ENCODE measurements at regions not wholly inside any gene's neighbourhood (a gene's known extent, or its start where the extent isn't known, plus 50 kb on each side); places are given as distances from the start of the nearest gene placed in this dataset.
"Not testable (repeated sequence)": the region's sequence is repeated elsewhere in the genome, so short reads cannot be mapped to it uniquely, and the experiment has no call there.

DNA sequence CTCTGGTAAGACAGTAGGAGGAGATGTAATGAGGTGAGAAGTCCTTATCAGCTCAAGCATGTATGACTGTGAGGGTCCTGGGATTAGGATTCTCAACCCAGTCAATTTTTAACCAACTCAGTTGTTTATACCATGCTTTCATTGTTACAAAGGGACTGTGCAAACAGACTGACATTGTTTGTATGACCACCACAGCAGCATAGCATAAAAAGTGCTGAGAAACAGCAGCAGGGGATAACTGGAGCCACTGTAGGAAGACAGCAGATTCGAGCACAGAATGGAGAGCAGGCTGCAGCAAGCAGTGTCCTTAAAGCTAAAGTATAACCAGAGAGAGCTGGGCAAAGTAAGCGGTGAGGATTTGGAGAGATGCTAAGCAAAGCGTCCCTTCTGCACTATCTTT lies 829.5 kb downstream of the REEP3 start:
- no peak for DNase-seq

DNA sequence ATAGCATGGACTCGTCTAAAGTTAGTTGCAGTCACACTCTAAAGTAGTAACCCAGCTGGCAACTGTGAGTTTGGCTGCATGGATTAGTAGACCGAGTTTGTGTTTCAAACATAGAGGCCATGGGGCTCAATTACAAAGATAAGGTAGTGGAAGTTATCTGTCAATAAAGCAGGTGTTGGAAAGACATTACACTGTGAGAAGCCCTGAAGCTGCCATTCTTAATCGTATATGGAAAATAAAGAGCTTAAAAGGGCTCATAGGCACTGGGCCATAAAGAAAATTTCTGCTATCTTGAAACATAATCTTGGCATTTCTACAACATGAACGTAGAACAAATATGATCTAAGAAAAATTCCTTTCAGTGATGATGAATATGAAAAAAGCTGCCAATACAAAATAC lies 837.7 kb downstream of the REEP3 start:
- no peak for DNase-seq

DNA sequence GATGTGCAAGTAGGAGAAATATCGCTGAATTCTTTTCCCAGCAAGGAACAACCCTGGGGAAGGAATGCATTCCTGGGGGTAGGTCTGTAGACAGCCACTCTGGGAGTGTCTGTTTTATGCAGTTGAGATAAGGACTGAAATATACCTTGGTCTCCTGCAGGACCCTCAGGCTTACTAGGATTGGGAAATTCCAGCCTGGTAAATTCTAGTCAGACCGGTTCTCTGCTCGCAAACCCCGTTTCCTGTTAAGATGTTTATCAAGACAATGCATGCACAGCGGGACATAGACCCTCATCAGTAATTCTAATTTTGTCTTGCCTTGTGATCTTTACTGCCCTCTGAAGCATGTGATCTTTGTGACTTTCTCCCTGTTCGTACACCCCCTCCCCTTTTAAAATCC lies 839.0 kb downstream of the REEP3 start:
- DNase-seq = not testable (repeated sequence)

DNA sequence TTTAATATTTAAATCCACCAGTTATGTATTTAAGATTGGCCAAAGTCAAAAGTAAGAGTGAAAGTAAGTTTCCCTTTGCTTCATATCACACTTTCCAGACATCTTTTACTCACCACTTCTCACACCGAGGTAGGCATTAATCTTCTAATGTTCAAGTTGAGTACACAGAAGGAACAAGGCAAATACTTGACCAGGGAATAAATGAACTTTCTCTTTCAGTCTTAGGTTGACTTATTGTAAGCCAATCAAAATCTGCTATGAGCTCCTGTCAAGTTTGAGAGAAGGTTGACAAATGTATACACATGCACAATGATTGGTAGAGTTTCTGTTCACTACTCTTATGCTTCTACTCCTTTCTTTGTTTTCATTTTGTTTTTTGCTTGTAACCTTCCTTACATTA lies 842.5 kb downstream of the REEP3 start:
- DNase-seq = no peak

DNA sequence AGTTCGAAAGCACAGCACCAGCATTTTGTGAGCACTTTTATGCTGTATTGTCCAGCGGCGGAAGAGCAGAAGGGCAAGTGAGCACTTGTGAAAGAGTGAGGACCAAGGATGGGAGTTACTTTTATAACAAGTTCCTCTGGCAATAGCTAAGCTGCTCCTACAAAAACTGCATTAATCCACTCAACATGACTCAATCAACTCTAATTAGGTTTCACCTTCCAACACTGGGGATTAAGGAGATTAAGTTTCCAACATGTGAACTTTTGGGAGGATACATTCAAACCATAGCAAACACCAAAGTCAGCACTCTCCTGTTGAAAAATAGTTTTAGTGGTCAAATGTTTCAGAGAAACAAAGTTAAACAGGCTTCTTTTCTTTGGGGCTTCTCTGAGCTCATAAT lies 844.5 kb downstream of the REEP3 start:
- DNase-seq = no peak

DNA sequence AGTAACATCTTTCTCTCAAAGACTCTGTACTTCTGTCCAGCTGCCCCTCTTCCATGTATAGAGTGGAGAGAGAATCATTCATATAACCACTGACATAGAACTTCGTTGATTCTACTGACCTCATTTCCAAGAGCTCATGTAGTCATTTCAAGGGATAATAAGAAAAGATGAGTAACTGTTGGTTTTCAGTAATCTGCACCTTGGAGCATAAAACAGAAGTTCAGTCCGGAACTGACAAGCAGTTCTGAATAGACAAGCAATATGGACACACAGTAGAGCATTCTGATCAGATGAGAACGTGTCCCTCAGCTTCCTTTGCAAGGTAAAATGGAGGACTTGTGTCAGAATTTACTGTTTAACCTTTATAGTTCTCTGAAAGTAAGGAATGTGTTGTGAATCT lies 847.1 kb downstream of the REEP3 start:
- DNase-seq = peak; percentile 22

DNA sequence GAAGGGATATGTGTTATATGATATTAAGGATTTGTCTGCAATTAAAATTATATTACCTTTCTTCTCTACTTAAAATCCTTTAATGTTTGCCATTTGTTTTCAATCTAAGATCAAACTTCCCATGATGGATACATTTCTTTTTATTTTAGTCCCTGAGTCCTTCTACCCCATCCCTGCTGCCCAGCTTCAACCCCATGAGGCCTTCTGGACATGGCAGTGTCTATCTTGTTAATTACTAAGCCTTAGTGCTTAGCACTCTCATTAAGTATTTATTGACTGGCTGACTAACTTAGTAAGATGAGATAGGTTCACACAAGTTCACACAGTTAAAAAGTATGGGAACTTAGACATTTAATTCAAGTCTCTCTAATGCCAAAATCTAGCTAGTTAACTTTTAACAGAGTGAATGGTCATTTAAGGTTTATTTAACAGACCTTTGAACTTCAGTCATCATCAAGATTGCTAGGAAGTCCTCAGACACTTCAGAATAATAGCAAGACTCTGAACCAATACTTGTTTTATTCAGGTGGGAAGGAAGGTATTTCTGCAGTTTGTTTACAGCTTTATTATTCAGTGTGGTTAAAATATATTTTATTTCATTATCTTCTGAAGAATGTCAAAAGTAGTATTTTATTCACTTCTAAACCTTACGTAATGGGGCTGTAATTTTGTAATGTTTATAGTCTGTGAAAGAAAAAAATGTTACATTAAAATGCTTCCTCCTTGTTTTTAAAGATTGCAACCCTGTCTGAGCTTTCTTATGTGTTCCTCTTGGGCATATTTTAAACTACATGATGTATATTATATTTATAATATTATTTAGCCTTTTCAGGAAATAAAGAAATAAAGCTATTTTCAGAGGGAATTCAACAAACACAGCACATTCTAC lies 848.9 kb downstream of the REEP3 start:
- no peak for DNase-seq

DNA sequence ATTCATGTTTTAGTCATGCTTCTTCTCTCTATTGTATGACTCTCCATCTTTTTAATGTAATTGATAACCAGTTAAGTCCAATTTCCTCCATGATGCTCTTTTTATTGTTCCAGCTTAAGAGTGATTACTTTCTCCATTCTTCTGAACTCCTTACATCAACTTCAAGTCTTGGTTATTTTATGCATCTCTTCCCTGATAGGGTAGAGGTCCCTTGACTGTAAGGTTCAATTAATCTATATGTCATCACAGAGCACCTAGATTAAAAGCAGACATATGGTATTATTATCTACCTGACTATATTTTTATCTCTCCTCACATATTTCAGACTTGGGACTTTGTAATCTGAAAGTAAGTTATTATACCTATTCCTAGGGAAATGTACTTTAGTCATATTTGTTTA lies 853.1 kb downstream of the REEP3 start:
- no peak for DNase-seq

DNA sequence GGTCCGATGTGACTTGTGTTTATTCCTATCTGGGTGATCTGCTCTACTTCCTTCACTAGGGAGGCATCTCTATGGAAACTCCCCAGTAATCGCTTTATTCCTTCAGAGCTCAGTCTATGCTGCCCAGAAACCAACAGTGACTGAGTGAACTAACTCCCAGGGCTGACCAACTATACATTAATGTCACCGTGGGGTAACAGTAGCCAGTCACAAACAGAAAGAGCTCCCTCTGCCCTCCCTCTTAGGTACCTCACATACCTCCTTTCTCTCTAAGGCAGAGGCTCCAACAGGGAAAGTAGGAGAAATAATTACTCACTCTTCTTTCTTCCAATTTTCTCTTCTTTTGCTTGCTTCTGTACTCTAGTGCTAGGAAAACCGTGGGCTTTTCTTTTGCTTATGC lies 855.0 kb downstream of the REEP3 start:
- DNase-seq = no peak

DNA sequence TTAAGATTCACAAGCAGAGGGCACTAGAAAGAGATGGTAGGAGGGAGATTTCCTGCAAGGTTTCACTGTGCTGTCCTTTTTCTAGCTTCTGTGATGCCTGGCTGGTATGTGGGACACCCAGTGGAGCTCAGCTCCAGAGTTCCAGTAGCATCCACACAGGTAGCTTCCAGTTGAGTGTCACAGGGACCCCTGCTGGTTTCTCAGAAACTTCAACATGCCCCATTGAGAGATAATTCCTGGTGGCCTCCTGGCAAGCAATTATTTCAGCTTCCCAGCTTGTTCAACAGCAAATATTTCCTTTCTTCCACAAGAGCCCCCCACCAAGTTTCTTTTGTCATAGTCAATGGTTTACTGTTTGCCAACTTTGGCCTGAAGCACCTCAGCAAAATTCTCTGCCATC lies 858.7 kb downstream of the REEP3 start:
- no peak for DNase-seq

DNA sequence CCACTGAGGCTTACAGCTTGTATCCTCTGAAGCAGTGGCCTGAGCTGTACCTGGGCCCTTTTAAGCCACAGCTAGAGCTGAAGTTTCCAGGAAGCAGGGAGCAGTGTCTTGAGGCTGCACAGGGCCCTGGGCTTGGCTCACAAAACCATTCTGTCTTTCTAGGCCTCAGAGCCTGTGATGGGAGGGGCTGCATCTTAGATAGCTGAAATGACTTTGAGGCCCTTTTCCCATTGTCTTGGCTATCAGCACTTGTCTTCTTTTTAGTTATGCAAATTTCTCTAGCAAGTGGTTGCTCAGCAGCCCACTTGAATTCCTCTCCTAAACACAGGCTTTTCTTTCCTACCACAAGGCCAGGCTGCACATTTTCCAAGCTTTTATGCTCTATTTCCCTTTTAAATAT lies 864.2 kb downstream of the REEP3 start:
- DNase-seq = no peak

DNA sequence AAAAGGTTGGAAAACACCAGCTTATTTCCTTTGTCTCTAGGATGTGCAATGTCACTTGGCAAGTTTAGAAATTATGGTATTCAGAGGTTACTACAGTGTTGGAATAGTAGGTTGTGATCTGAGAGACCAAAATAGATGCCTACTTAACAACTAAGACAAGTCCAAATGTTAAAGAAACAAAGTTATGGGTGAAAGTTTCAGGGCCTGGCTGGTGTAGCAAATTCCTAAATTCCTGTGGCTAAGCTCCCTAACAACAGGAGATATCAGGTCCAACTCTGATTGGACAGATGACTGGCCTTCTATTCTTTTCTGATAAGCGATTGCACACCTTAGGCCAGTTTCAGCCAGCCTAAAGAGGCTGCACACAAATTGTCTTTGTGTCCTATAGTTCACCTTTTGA lies 873.5 kb downstream of the REEP3 start:
- peak; percentile 74 for DNase-seq

DNA sequence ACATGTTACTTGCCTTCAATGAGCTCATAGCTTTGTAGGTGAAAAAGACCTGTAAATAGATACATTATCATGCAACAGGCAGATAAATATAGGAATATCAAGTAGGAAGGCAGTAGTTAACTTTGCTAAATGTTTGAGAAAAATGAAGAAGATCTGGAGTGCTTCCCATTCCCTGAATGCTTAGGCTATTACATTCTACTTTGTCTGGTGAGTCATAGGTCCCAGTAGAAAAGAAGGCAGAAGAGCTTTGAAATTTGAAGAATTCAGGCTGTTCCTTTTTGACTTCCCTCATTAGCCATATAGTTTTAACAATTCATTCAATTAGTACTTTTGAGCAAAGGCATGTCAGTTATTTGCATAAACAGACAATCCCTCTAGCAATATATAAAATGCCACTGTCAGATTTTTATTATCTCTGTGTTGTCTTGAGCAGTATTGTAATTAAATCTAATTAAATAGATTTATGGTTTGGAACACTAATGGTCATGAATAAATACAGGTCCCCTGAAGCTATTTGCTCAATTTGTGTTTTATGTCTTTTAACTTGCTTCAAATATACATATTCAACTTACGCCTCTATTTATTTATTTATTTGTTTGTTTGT lies 875.0 kb downstream of the REEP3 start:
- DNase-seq = peak; percentile 91

DNA sequence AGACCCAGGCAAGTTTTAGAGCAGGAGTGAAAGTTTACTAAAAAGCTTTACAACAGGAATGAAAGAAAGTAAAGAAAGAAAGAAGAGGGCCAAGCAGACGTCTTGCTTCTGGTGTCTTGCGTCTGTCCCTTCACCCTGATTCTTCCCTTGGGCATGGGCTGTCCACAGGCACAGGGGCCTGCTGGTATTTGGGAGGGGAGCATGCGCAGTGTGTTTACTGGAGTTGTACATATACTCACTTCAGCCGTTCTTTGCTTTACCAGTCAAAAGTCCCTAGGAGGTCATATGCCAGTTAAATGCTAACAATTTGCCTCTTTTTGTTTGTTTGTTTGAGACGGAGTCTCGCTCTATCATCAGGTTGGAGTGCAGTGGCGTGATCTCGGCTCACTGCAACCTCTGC lies 875.9 kb downstream of the REEP3 start:
- no peak for DNase-seq

DNA sequence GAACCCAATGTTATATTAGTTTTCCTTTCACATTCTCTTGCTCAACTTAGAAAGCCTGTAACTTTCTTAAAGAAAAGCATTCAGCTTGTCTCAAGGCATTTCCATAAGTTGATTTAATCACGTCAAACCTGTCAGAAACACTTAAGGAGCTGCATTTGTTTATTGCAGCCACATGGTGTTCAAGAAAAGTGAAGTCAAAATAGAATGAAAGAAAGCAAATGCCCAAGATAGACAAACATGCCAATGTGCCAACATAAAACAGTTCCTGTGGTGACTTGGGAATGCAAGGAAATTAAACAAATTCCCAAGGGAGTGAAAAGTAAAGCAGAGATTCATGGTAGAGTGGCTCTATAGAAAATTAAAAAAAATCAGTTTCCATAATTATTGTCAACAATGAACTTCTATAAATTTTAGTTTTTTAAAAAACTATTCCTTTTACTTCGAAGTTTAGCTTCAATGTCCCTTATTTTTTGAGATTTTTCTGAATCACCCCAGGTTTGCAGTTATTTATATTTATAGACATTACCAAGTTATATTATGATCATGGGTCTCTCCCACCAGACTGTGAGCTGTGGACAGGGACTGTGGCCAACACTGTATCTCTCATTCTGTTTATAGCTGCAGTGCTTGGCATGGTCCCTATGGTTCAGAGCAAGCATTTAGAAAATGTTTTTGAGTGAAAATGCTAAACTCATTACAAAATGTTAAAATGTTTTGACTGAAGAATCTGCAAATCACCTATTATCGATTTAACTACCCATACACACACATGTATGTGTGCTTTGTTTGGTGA lies 887.4 kb downstream of the REEP3 start:
- peak; percentile 60 for DNase-seq

DNA sequence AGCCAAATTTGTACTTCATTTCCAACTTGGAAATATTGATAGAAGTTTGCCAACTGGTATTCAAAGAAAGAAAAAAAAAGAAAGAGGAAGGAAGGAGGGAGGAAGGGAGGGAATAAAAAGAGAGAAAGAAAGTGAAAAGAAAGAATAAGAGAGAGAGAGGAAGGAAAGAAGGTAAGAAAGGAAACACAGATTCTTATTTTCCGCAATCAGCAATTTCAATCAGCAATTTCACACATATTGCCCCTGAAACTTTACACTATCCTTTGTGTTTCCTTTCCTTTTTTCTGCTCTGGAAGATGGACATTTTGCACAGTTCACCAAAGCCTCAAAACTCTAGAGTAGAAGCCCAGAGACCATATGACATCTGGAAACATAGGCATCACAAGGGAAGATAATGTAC lies 888.1 kb downstream of the REEP3 start:
- DNase-seq = no peak

DNA sequence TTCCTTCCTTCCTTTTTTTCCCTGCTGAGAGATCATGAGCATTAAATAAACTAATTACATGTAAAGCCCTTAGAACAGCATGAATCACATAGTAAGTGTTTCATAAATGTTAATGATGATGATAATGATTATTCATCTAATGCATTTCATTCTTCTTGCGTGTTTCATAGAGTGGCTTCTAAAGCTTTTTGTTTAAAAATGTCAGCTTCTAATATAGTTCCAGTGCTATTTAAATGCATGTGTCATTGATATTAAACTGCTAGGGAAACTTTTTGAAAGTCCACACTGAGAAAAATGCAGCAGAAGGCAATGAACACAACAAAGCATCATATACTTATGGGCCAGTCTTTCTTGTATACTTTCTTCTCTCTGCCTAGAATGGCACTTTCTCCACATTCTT lies 894.8 kb downstream of the REEP3 start:
- DNase-seq = no peak

DNA sequence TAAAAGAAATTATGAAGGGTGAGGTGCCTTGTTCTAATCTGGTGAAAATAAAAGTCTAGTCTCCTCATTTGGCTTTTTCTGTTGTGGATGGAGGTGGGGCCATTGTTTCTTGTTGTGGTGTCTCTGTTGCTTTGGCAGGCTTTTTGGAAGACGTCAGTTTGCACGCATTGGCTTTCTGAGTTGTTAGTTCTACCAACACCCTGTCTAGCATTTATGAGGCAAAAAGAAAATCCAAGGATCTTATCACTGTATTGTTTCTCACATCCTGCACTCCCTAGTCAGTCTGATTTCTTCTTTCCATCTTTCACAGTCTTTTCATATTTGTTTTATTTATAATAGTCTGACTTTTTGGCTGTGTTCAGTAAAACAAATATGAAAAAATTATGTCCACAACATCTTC lies 898.3 kb downstream of the REEP3 start:
- no peak for DNase-seq

DNA sequence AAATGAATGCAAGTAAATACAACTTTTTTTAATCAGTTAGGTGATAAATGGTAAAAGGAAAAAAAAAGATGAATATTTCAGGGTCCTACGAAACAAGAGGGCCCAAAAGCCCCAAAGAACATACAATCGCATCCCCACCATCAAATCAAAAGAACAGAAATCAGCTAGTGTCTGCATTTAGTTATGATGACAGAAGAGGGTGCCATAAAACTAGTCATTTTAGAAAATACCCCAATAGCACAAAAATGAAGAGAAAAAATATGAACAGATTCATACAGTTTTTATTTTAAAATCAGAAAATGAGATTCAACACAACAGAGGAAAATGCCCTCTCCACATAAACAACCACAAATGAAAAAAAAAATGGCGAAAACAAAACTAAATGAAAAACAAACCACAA lies 905.5 kb downstream of the REEP3 start:
- no peak for DNase-seq

DNA sequence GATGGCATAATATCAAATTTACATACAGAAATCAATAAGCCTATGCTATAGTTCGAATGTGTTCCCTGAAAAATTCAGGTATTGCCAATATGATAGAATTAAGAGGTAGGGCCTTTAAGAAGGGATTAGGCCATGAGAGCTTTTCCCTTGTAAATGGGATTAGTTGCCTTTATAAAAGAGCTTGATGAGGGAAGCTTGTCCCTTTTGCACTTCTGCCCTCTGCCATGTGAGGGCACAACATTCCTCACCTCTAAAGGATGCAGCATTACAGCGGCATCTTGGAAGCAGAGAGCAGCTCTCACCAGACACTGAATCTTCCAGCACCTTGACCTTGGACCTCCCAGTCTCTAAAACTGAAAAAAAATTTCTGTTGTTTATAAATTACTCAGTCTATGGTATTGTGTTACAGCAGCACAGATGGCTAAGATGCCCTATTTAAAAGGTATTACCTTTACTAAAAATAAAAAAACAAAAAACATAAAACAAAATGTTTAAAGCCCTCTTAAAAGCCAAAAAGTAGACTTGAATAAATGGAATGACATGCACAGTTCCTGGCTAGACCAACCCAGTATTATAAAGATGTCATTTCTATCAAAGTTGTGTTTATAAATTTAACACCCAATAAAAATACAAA lies 909.6 kb downstream of the REEP3 start:
- peak; percentile 35 for DNase-seq

DNA sequence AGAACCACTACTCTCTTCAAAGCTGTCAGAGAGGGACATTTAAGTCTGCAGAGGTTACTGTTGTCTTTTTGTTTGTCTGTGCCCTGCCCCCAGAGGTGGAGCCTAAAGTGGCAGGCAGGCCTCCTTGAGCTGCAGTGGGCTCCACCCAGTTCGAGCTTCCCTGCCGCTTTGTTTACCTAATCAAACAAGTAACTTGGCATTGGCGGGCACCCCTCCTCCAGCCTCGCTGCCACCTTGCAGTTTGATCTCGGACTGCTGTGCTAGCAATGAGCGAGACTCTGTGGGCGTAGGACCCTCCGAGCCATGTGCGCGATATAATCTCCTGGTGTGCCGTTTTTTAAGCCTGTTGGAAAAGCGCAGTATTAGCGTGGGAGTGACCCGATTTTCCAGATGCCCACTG lies 920.7 kb downstream of the REEP3 start:
- DNase-seq = not testable (repeated sequence)

DNA sequence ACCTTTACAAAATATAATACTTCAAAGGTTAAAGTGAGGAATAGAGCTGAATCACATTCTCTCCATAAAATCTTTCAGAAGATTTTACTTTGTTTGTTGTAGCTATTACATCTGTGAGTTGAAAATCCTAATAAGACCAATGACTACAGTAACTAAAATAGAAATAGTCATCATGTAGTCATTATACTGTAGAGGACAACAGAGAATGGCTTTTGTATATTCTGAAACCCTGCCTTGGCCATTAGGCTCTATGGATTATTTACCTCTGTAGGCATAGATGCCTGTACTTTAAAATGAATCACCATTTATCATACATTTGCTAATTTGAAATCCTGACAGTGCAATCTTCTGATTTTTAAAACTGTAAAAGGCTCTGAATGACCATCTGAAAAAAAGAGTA lies 923.0 kb downstream of the REEP3 start:
- no peak for DNase-seq

DNA sequence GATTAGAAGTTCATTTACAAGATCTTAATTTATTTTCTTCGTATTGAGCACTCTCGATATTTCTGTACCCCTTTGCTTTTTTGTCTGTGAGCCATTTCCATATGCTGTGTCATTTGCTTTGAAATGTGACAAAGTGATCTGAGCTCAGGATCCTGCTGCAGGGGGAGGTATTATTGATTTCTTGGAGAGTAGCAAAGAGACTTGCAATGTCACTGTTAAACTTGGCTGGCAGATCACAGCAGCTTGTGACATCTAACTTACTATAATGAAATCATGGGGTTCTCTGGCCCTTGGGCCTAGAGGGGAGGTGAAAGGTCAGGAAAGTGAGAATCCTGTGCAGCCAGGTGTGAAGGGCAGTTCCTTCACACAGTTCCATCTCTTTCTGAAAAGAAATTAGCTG lies 923.4 kb downstream of the REEP3 start:
- DNase-seq = no peak
